Astrocyte (in vitro differentiated cells and primary cell): ENCODE measurements at regions not wholly inside any gene's neighbourhood (a gene's known extent, or its start where the extent isn't known, plus 50 kb on each side); places are given as distances from the start of the nearest gene placed in this dataset.

Source experiments
- DNase-seq: peaks from one replicate; pipeline ENCODE4 v3.0.0-alpha.2; 2010; ENCODE audit warnings: low read depth
- FAIRE-seq: peaks from 2 replicates; lab custom pipeline; 2011; peaks lifted over from hg19 to GRCh38; lab: Jason Lieb, UNC
- H2AFZ ChIP-seq: 2 replicates; pipeline ENCODE4 v1.6.0; 2012; ENCODE audit warnings: low read depth, low read length, inconsistent platforms
- H3K27ac ChIP-seq: 2 replicates; pipeline ENCODE4 v1.5.1; 2011; ENCODE audit warnings: low read depth, low read length, inconsistent platforms
- H3K27me3 ChIP-seq: 2 replicates; pipeline ENCODE4 v1.6.0; 2011; ENCODE audit warnings: low read length, inconsistent platforms; ENCODE audit not compliant: insufficient read depth
- H3K36me3 ChIP-seq: 2 replicates; pipeline ENCODE4 v1.5.1; 2011; ENCODE audit warnings: low read length, inconsistent platforms; ENCODE audit not compliant: insufficient read depth
- H3K4me1 ChIP-seq: 2 replicates; pipeline ENCODE4 v1.5.1; 2011; ENCODE audit warnings: low read length, inconsistent platforms; ENCODE audit not compliant: insufficient read depth
- H3K4me2 ChIP-seq: 2 replicates; pipeline ENCODE4 v1.6.0; 2012; ENCODE audit warnings: low read length, inconsistent platforms
- H3K4me3 ChIP-seq: 2 replicates; pipeline ENCODE4 v1.5.1; 2011; ENCODE audit warnings: low read depth, mild to moderate bottlenecking, low read length, inconsistent platforms; ENCODE audit not compliant: insufficient read depth
- H3K79me2 ChIP-seq: 2 replicates; pipeline ENCODE4 v1.6.0; 2012; ENCODE audit warnings: mild to moderate bottlenecking, low read length, inconsistent platforms; ENCODE audit not compliant: insufficient read depth
- H3K9ac ChIP-seq: 2 replicates; pipeline ENCODE4 v1.6.0; 2012; ENCODE audit warnings: mild to moderate bottlenecking, low read length, inconsistent platforms
- H3K9me3 ChIP-seq: 2 replicates; pipeline ENCODE4 v1.5.1; 2012; ENCODE audit warnings: low read depth, mild to moderate bottlenecking, low read length, inconsistent platforms; ENCODE audit not compliant: insufficient read depth
- H4K20me1 ChIP-seq: 2 replicates; pipeline ENCODE4 v1.6.0; 2012; ENCODE audit warnings: low read length, inconsistent platforms; ENCODE audit not compliant: insufficient read depth
- H3K27ac Mint-ChIP-seq: one replicate; pipeline ENCODE4 v1.8.0; 2021; ENCODE audit warnings: mild to moderate bottlenecking, mixed read lengths; ENCODE audit not compliant: unreplicated experiment
- H3K27me3 Mint-ChIP-seq: one replicate; pipeline ENCODE4 v1.8.0; 2021; ENCODE audit warnings: low read depth, mixed read lengths; ENCODE audit not compliant: unreplicated experiment
- H3K36me3 Mint-ChIP-seq: one replicate; pipeline ENCODE4 v1.8.0; 2021; ENCODE audit warnings: low read depth, mixed read lengths; ENCODE audit not compliant: unreplicated experiment
- H3K4me1 Mint-ChIP-seq: one replicate; pipeline ENCODE4 v1.8.0; 2021; ENCODE audit warnings: low read depth, mixed read lengths; ENCODE audit not compliant: unreplicated experiment
- H3K4me3 Mint-ChIP-seq: one replicate; pipeline ENCODE4 v1.8.0; 2021; ENCODE audit warnings: mild to moderate bottlenecking, moderate library complexity, mixed read lengths; ENCODE audit not compliant: unreplicated experiment
- H3K9me3 Mint-ChIP-seq: one replicate; pipeline ENCODE4 v1.8.0; 2021; ENCODE audit warnings: mild to moderate bottlenecking, mixed read lengths; ENCODE audit not compliant: unreplicated experiment
- CTCF ChIP-seq: IDR thresholded peaks from 2 replicates; pipeline ENCODE4 v1.5.1; 2011; ENCODE audit warnings: low read depth, mild to moderate bottlenecking, inconsistent platforms, low read length, moderate library complexity; ENCODE audit not compliant: insufficient read depth
- EZH2 ChIP-seq: IDR thresholded peaks from 2 replicates; pipeline ENCODE4 v1.6.1; 2012; ENCODE audit warnings: mild to moderate bottlenecking, low read length, inconsistent platforms; ENCODE audit not compliant: insufficient read depth

- DNase-seq (no peak), FAIRE-seq (no peak)
- Histone ChIP-seq H3K4me2 (no peak overlapping the region), H3K36me3 (no peaks in the 10 kb centered on the region), H4K20me1 (no peaks in the 10 kb centered on the region), H3K9me3 (no peaks in the 10 kb centered on the region), H2AFZ (no peak overlapping the region), H3K9ac (no peak overlapping the region), H3K79me2 (no peaks in the 10 kb centered on the region), H3K27me3 (no peaks in the 10 kb centered on the region), H3K4me1 (no peaks in the 10 kb centered on the region), H3K4me3 (no peak overlapping the region), H3K27ac (no peak overlapping the region)
- no peak overlapping the region for H3K27ac Mint-ChIP-seq
- no peaks in the 10 kb centered on the region for H3K36me3 Mint-ChIP-seq
- no peaks in the 10 kb centered on the region for H3K9me3 Mint-ChIP-seq
- H3K27me3 Mint-ChIP-seq = peaks cover 3% of the 10 kb centered on the region
- H3K4me3 Mint-ChIP-seq = no peak overlapping the region
- TF ChIP-seq CTCF = no peak
- no peak for TF ChIP-seq EZH2
- H3K4me1 Mint-ChIP-seq = no peaks in the 10 kb centered on the region
These were observed 281.3 kb upstream of the TTC14 start for GRCh38 chr3:180320631-180321030.

- Histone ChIP-seq H3K27ac (no peak overlapping the region), H3K4me2 (no peak overlapping the region), H3K4me1 (no peaks in the 10 kb centered on the region), H3K27me3 (no peaks in the 10 kb centered on the region), H2AFZ (no peak overlapping the region), H4K20me1 (no peaks in the 10 kb centered on the region), H3K4me3 (no peak overlapping the region), H3K9me3 (no peaks in the 10 kb centered on the region), H3K9ac (no peak overlapping the region), H3K36me3 (no peaks in the 10 kb centered on the region), H3K79me2 (no peaks in the 10 kb centered on the region)
- H3K36me3 Mint-ChIP-seq = no peaks in the 10 kb centered on the region
- no peak for TF ChIP-seq CTCF
- TF ChIP-seq EZH2 = no peak
- no peak overlapping the region for H3K27ac Mint-ChIP-seq
- H3K9me3 Mint-ChIP-seq = no peaks in the 10 kb centered on the region
- no peak for FAIRE-seq
- H3K4me3 Mint-ChIP-seq = no peak overlapping the region
- no peaks in the 10 kb centered on the region for H3K4me1 Mint-ChIP-seq
- DNase-seq = no peak
- H3K27me3 Mint-ChIP-seq = peaks cover 3% of the 10 kb centered on the region
These were observed 280.4 kb upstream of the TTC14 start for GRCh38 chr3:180321534-180321933.

- no peaks in the 10 kb centered on the region for H3K36me3 ChIP-seq
- H3K9me3 ChIP-seq = no peaks in the 10 kb centered on the region
- no peak for TF ChIP-seq EZH2
- TF ChIP-seq CTCF = no peak
- Mint-ChIP-seq H3K4me3 (no peak overlapping the region), H3K36me3 (no peaks in the 10 kb centered on the region), H3K4me1 (no peaks in the 10 kb centered on the region), H3K27ac (no peak overlapping the region), H3K27me3 (peaks cover 3% of the 10 kb centered on the region), H3K9me3 (no peaks in the 10 kb centered on the region)
- H4K20me1 ChIP-seq = no peaks in the 10 kb centered on the region
- no peak for DNase-seq
- no peaks in the 10 kb centered on the region for H3K27me3 ChIP-seq
- H3K79me2 ChIP-seq = no peaks in the 10 kb centered on the region
- no peak overlapping the region for H2AFZ ChIP-seq
- no peak overlapping the region for H3K27ac ChIP-seq
- no peak for FAIRE-seq
- no peaks in the 10 kb centered on the region for H3K4me1 ChIP-seq
- no peak overlapping the region for H3K9ac ChIP-seq
- H3K4me2 ChIP-seq = no peak overlapping the region
- no peak overlapping the region for H3K4me3 ChIP-seq
These were observed 279.1 kb upstream of the TTC14 start for GRCh38 chr3:180322829-180323228.
